Neural cell (in vitro differentiated cells): ENCODE measurements at regions not wholly inside any gene's neighbourhood (a gene's known extent, or its start where the extent isn't known, plus 50 kb on each side); places are given as distances from the start of the nearest gene placed in this dataset.

ENCODE experiments used
- H2AFZ ChIP-seq: fragments of 200-600, 300-800 bp; sonication (generic), shearing (Covaris generic); 2 replicates; pipeline ENCODE4 v1.6.0; 2014; ENCODE audit warnings: low read depth, mild to moderate bottlenecking, antibody characterized with exemption, low read length, moderate library complexity
- H3F3A ChIP-seq: fragments of 200-600 bp; shearing (Covaris generic); 2 replicates; pipeline ENCODE4 v1.6.1; 2016; ENCODE audit warnings: mild to moderate bottlenecking, moderate library complexity, mixed read lengths, antibody characterized with exemption, low read length; ENCODE audit not compliant: insufficient read depth, poor library complexity, severe bottlenecking
- H3K27ac ChIP-seq: fragments of 200-600, 300-800 bp; sonication (generic), shearing (Covaris generic); 2 replicates; pipeline ENCODE4 v1.5.1; 2014; ENCODE audit warnings: mild to moderate bottlenecking, low read length, moderate library complexity
- H3K27me3 ChIP-seq: fragments of 300-800, 200-600 bp; sonication (generic), shearing (Covaris generic); 2 replicates; pipeline ENCODE4 v1.6.0; 2014; ENCODE audit warnings: mild to moderate bottlenecking, low read depth, low read length, moderate library complexity; ENCODE audit not compliant: insufficient read depth
- H3K36me3 ChIP-seq: fragments of 300-800, 200-600 bp; sonication (generic), shearing (Covaris generic); 2 replicates; pipeline ENCODE4 v1.5.1; 2014; ENCODE audit warnings: mild to moderate bottlenecking, antibody characterized with exemption, low read length, moderate library complexity; ENCODE audit not compliant: insufficient read depth
- H3K4me2 ChIP-seq: fragments of 300-800, 200-600 bp; sonication (generic), shearing (Covaris generic); 2 replicates; pipeline ENCODE4 v1.6.0; 2014; ENCODE audit warnings: mild to moderate bottlenecking, low read length
- H3K4me3 ChIP-seq: fragments of 300-800, 200-600 bp; sonication (generic), shearing (Covaris generic); 2 replicates; pipeline ENCODE4 v1.5.1; 2014; ENCODE audit warnings: mild to moderate bottlenecking, low read length, moderate library complexity
- H3K79me2 ChIP-seq: fragments of 200-600 bp; shearing (Covaris generic); replicated peaks from 2 replicates; pipeline ENCODE4 v1.6.0; 2014; ENCODE audit warnings: mild to moderate bottlenecking, low read length, moderate library complexity; ENCODE audit not compliant: insufficient read depth
- H3K9ac ChIP-seq: fragments of 300-800, 200-600 bp; sonication (generic), shearing (Covaris generic); 2 replicates; pipeline ENCODE4 v1.6.1; 2016; ENCODE audit warnings: mild to moderate bottlenecking, low read length, mixed read lengths
- H3K9me2 ChIP-seq: fragments of 200-600 bp; shearing (Covaris generic); 2 replicates; pipeline ENCODE4 v1.6.1; 2016; ENCODE audit warnings: mild to moderate bottlenecking, low read length, mixed read lengths; ENCODE audit not compliant: insufficient read depth
- H3K9me3 ChIP-seq: fragments of 200-600, 300-800 bp; sonication (generic), shearing (Covaris generic); 2 replicates; pipeline ENCODE4 v1.6.1; 2016; ENCODE audit warnings: mild to moderate bottlenecking, mixed run types, low read length, moderate library complexity, mixed read lengths
- H4K20me1 ChIP-seq: fragments of 200-600 bp; shearing (Covaris generic); 2 replicates; pipeline ENCODE4 v1.6.1; 2016; ENCODE audit warnings: mild to moderate bottlenecking, mixed run types; ENCODE audit not compliant: insufficient read depth
- CTCF ChIP-seq: fragments of 450-650 bp; IDR thresholded peaks from 2 replicates; pipeline ENCODE4 v1.5.1; 2014; ENCODE audit warnings: antibody characterized with exemption, mild to moderate bottlenecking, moderate library complexity; ENCODE audit not compliant: poor library complexity, severe bottlenecking
- EP300 ChIP-seq: fragments of 450-650 bp; conservative IDR thresholded peaks from 2 replicates; pipeline ENCODE4 v1.6.1; 2014; ENCODE audit warnings: antibody characterized with exemption, mild to moderate bottlenecking, moderate library complexity; ENCODE audit not compliant: poor library complexity, severe bottlenecking
- EZH2 ChIP-seq: fragments of 200-600, 300-800 bp; shearing (Covaris generic), sonication (generic); IDR thresholded peaks from 2 replicates; pipeline ENCODE4 v1.6.1; 2014; ENCODE audit warnings: antibody characterized with exemption, low read length, borderline replicate concordance, mild to moderate bottlenecking; ENCODE audit not compliant: insufficient read depth, poor library complexity, severe bottlenecking
- MXI1 ChIP-seq: fragments of 450-650 bp; conservative IDR thresholded peaks from 2 replicates; pipeline ENCODE4 v1.6.1; 2014; ENCODE audit warnings: antibody characterized with exemption, mild to moderate bottlenecking; ENCODE audit not compliant: poor library complexity, severe bottlenecking
- POLR2AphosphoS5 ChIP-seq: IDR thresholded peaks from 2 replicates; pipeline ENCODE4 v1.6.1; 2012
- RAD21 ChIP-seq: fragments of 450-650 bp; conservative IDR thresholded peaks from 2 replicates; pipeline ENCODE4 v1.6.1; 2014; ENCODE audit warnings: antibody characterized with exemption, mild to moderate bottlenecking, moderate library complexity
- REST ChIP-seq: IDR thresholded peaks from 2 replicates; pipeline ENCODE4 v1.6.1; 2012; ENCODE audit warnings: borderline replicate concordance
- SMC3 ChIP-seq: fragments of 450-650 bp; conservative IDR thresholded peaks from 2 replicates; pipeline ENCODE4 v1.6.1; 2014; ENCODE audit warnings: antibody characterized with exemption, mild to moderate bottlenecking, moderate library complexity; ENCODE audit not compliant: poor library complexity
- TAF1 ChIP-seq: IDR thresholded peaks from 2 replicates; pipeline ENCODE4 v1.6.1; 2012; ENCODE audit warnings: low read depth

- Histone ChIP-seq H3K27ac (no peak overlapping the region), H3K9ac (no peak overlapping the region), H3K79me2 (no peaks in the 10 kb centered on the region), H3K27me3 (no peaks in the 10 kb centered on the region), H3K4me3 (no peak overlapping the region), H2AFZ (no peak overlapping the region), H3F3A (no peaks in the 10 kb centered on the region), H3K36me3 (no peaks in the 10 kb centered on the region), H3K9me3 (no peaks in the 10 kb centered on the region), H4K20me1 (no peaks in the 10 kb centered on the region), H3K4me2 (no peak overlapping the region), H3K9me2 (no peaks in the 10 kb centered on the region)
- TF ChIP-seq REST (no peak), POLR2AphosphoS5 (no peak), EZH2 (no peak), TAF1 (no peak), SMC3 (no peak), EP300 (no peak), RAD21 (no peak), CTCF (no peak), MXI1 (no peak)
Measured at GRCh38 chr21:27813750-27814149, 846.9 kb upstream of the ADAMTS5 start.

- no peak overlapping the region for H3K9ac ChIP-seq
- H3F3A ChIP-seq = no peaks in the 10 kb centered on the region
- no peaks in the 10 kb centered on the region for H3K79me2 ChIP-seq
- H3K36me3 ChIP-seq = no peaks in the 10 kb centered on the region
- TF ChIP-seq REST (no peak), POLR2AphosphoS5 (no peak), MXI1 (no peak), TAF1 (no peak), EP300 (no peak), EZH2 (no peak), RAD21 (no peak), SMC3 (no peak), CTCF (no peak)
- no peaks in the 10 kb centered on the region for H3K27me3 ChIP-seq
- H2AFZ ChIP-seq = no peak overlapping the region
- H3K27ac ChIP-seq = no peak overlapping the region
- no peaks in the 10 kb centered on the region for H3K9me2 ChIP-seq
- no peaks in the 10 kb centered on the region for H3K9me3 ChIP-seq
- H3K4me2 ChIP-seq = no peak overlapping the region
- no peak overlapping the region for H3K4me3 ChIP-seq
- H4K20me1 ChIP-seq = no peaks in the 10 kb centered on the region
Measured at GRCh38 chr21:27813344-27813743, 846.5 kb upstream of the ADAMTS5 start.
